Fibroblast of mammary gland (primary cell): ENCODE measurements at regions not wholly inside any gene's neighbourhood (a gene's known extent, or its start where the extent isn't known, plus 50 kb on each side); places are given as distances from the start of the nearest gene placed in this dataset.

Source experiments
- DNase-seq: peaks from one replicate; pipeline ENCODE4 v3.0.0-alpha.2; 2010; ENCODE audit warnings: low read depth
- H3K4me3 ChIP-seq: 2 replicates; pipeline ENCODE4 v1.5.1; 2011; ENCODE audit warnings: low read depth, mild to moderate bottlenecking, low read length, moderate library complexity; ENCODE audit not compliant: control insufficient read depth
- CTCF ChIP-seq: conservative IDR thresholded peaks from 2 replicates; pipeline ENCODE4 v1.5.1; 2011; ENCODE audit warnings: low read depth, low read length, inconsistent platforms; ENCODE audit not compliant: control insufficient read depth, insufficient read depth

GRCh38 chr11:71365626-71366025 lies 82.6 kb downstream of the DHCR7 start:
- H3K4me3 ChIP-seq: no peak overlapping the region
- no peak for TF ChIP-seq CTCF
- DNase-seq: no peak

- no peak for TF ChIP-seq CTCF
- H3K4me3 ChIP-seq: no peak overlapping the region
- DNase-seq: no peak
Measured at GRCh38 chr11:71364806-71365205, 83.4 kb downstream of the DHCR7 start.

GRCh38 chr11:71364176-71364671 lies 84.0 kb downstream of the DHCR7 start:
- DNase-seq: no peak
- H3K4me3 ChIP-seq: no peak overlapping the region
- TF ChIP-seq CTCF: no peak

GRCh38 chr11:71363721-71364120 lies 84.5 kb downstream of the DHCR7 start:
- no peak overlapping the region for H3K4me3 ChIP-seq
- TF ChIP-seq CTCF: no peak
- DNase-seq: no peak

- no peak overlapping the region for H3K4me3 ChIP-seq
- DNase-seq: no peak
- no peak for TF ChIP-seq CTCF
Measured at GRCh38 chr11:71358963-71359567, 89.1 kb downstream of the DHCR7 start.

- no peak for TF ChIP-seq CTCF
- no peak for DNase-seq
- no peak overlapping the region for H3K4me3 ChIP-seq
Measured at GRCh38 chr11:71358122-71358728, 90.0 kb downstream of the DHCR7 start.

- H3K4me3 ChIP-seq: no peak overlapping the region
Measured at GRCh38 chr11:71357414-71357813, 90.8 kb downstream of the DHCR7 start.

More at GRCh38 chr11:71357414-71357813, 90.8 kb downstream of the DHCR7 start:
- DNase-seq: no peak
- TF ChIP-seq CTCF: no peak
